Epidermal melanocyte (primary cell): ENCODE measurements at regions not wholly inside any gene's neighbourhood (a gene's known extent, or its start where the extent isn't known, plus 50 kb on each side); places are given as distances from the start of the nearest gene placed in this dataset.

Experiments used
- DNase-seq: peaks from one replicate; pipeline ENCODE4 v3.0.0; 2011; ENCODE audit warnings: low spot score; ENCODE audit not compliant: insufficient read length

DNA sequence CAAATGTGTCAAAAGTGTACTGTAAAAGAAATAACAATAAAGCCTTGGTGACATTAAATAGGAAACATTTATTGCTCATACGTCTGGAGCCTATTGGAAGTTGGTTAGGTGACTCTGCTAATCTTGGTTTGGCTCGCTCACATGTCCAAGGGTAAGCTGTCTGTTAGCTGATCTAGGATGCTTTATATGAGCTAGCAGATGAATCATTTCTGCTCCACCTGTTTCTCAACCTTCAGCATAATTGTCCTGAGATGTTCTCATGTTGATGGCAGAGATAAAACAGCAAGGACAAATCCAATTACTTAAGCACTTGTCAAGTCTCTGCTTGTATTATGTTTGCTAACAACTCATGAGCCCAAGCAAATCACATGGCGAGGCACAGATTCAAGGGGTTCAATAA is 56.0 kb upstream of the CD53 start:
- no peak for DNase-seq

DNA sequence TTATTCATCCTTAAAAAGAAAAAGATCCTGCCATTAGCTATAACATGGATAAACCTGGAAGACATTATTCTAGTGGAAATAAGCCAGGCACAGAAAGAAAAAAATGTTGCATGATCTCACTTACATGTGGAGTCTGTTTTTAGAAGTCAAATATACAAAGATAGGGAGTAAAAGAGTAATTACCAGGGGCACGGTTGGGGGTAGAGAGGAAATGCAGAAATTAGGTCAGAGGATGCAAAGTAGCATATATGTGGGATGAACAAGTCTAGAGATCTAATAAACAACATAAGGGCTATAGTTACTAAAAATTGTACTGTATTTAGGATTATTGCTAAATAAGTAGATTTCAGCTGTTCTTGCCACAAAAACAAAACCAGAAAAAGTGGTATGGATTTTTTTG is 61.4 kb upstream of the CD53 start:
- no peak for DNase-seq

GRCh38 chr1:110800079-110800478 is 72.9 kb upstream of the CD53 start:
- DNase-seq: no peak

DNA sequence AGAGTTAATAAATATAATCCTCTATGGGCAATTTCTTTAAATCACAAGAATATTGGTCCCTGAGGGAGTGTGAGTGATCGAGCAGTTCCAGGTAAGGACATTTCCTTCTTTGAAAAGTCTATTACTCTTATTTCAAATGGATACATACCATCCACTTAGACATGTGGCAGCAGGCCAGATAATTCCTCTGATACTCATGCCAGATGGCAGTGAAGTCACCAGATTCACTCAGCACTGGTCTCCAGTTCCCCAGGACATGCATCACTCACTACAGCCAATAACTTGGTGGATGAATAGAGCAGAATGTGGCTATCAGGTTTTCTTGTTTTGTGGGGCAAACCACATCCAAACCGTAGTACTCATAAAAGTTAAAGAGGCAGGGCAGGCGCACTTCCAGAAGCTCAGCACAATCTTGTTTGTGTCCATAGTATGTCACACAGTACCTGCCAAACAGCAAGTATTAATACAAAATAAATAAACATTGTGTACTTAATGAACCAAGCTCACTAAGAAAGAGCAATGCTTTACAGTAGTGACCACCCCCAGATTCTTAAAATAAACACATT is 74.2 kb upstream of the CD53 start:
- DNase-seq: no peak

DNA sequence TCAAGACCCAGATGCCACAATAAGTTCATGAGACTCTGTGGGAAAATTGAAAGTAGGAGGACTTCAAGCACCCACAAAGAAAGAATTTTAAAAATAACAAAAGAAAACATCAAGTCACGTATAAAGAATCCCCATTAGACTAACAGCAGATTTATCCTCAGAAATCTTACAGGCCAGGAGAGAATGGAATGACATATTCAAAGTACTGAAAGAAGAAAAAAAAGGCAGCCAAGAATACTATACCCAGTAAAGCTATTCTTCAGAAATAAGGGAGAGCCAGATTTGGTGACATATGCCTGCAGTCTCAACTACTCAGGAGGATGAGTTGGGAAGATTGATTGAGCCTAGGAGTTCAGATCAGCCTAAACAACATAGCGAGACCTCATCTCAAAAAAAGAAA is 84.3 kb upstream of the CD53 start:
- DNase-seq: no peak

GRCh38 chr1:110787328-110788071 is 85.4 kb upstream of the CD53 start:
- DNase-seq: no peak

- no peak for DNase-seq
These were observed 86.1 kb upstream of the CD53 start for GRCh38 chr1:110786802-110787327.

- DNase-seq: no peak
These were observed 87.3 kb upstream of the CD53 start for GRCh38 chr1:110785612-110786011.

- DNase-seq: no peak
These were observed 87.9 kb upstream of the CD53 start for GRCh38 chr1:110785055-110785454.

DNA sequence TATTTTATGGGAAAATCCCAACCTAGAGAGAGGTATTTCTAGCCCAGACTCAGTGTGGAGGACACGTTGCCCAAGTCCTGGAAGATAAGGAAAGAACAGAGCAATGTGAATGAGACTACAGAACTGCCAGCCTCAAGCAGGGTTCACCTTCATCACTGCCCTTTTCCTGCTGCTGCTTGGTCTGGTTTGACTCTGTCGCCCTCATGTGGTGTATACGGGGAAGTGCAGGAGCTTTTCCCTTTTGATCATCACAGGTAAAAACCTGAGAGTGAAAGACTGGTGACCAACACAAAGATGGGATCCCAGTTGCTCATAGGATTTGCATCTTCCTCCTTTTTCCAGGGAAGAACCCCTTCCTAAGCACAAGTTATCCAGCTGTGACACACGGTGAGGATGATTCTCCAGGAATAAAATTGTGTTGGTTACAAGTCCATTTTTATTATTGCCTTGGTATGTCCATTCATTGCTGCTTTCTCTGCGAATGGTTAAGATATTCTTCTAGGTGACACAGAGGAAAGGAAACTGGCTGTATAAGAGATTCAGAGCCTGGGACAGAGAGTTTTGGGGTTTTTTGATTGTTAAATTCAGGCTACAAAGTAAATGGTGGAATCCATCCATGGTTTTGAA is 89.5 kb upstream of the CD53 start:
- peak; percentile 50 for DNase-seq

DNA sequence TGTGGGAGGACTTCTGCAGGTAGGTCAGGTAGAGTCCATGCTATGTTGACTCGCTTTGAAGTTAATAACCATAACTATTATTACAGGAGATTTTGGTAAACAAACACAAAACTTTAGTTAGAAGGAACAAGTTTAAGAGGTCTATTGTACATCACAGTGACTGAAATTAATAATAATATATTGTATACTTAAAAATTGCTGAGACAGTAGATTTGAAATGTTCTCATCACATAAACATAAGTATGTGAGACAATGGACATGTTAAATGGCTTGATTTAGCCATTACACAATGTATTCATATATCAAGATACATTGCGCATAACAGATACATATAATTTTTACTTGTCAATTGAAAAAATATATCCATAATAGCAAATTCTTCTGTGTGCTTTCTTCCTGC is 91.4 kb upstream of the CD53 start:
- DNase-seq: no peak

GRCh38 chr1:110780600-110781484 is 92.1 kb upstream of the CD53 start:
- DNase-seq: no peak

DNA sequence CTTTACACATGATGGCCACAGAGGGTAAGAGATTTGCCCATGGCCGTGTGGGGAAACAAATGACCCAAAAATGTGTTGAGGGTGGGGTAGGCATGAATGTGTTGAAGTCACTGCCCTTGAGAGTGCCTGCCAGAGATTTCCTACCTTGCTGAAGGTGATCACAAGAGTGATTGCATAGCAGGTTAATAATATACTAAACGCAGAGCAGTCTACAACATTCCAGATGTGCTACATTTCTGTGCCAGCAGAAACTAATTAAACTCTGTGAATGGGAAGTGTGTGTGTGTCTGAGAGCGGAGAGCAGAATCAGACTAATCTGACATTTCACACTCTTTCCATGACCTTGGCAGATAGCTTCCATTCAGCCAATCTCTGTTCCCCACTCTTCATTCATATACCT is 93.3 kb upstream of the CD53 start:
- no peak for DNase-seq

- no peak for DNase-seq
These were observed 94.1 kb upstream of the CD53 start for GRCh38 chr1:110778821-110779220.

DNA sequence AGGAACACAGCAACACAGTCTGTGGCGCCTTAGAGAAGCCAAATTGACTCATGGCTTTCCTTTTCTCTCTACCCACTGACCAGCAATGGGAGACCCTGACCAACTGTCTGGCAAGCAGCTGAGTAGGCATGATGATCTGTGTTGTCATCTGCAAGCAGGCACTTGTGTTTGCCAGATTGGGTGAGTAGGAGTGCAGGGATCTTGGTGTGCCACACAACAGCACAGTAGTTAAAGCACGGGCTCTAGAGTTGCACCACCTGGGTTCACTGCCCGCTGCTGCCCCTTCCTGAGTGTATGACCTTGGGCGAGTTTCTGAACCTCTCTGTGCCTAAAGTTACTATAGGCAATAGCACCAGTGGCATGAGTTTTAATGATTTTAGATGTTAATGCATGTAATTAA is 95.7 kb upstream of the CD53 start:
- DNase-seq: no peak

GRCh38 chr1:110774398-110774797 is 98.5 kb upstream of the CD53 start:
- DNase-seq: no peak

DNA sequence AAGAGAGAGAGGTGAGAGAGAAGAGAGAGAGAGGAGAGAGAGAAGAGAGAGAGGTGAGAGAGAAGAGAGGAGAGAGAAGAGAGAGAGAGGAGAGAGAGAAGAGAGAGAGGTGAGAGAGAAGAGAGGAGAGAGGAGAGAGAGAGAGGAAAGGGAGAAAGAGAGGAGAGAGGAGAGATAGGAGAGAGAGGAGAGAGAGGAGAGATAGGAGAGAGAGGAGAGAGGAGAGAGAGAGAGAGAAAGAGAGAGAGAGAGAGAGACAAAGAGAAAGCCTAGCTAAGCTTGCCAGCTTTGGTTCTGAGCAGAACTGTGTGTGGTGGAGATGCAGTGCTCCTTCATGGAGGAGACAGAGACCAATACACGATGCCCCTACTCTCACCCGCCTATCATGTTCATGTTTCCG is 99.1 kb upstream of the KCNA3 start:
- DNase-seq: no peak

DNA sequence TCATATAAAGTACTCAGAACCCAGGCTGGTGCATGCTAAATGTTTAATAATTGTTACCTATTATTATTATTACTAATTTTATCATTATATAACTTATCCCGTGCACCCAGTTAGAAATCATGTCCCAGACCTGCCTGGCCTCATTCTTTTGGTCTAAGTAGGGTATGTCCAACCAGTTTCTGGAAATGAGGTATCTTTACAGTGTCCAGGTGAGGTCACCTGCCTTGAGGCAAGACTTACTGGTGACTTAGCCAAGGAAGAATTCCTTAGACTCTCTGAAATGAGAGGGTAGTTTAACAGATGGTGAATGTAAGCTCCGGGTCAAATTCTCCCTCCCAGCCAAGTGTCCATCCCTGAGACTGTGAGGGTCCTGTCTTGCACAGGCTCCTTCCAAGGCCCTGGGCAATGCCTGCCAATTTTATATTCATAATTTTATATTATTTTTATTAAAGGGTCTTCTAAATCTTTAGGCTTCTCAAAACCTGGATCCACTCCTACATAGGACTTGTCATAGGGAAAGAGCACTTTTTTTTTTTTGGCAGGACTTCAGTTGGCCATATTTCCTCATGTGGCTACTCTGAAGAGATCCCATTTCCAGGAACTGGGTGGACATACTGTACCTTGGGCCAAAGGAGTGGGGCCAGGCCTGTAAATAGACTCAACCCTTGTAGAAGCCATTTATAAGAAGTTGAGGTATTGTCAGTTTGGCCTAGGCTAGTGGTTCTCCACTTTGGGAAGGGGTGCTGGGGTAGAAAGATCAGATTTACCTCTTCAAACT is 96.7 kb upstream of the KCNA3 start:
- no peak for DNase-seq

DNA sequence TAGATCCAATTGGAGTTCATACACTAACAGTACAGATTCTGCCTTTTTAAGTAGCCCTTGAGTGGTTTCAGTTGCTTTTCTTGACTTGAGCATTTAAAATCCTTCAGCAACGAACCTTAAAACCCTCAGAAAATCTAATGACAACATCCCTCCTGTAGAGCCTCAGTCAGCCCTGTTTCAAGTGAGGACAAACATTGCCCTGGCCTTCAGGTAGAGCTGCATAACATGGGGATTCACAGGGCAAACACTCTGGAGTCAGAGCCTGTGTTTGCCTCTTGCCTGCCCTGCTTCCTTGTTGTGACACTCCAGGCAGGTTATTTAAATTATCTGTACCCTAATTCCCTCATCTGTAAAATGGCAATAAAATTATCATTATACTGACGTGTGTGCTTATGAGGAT is 96.1 kb upstream of the KCNA3 start:
- no peak for DNase-seq

DNA sequence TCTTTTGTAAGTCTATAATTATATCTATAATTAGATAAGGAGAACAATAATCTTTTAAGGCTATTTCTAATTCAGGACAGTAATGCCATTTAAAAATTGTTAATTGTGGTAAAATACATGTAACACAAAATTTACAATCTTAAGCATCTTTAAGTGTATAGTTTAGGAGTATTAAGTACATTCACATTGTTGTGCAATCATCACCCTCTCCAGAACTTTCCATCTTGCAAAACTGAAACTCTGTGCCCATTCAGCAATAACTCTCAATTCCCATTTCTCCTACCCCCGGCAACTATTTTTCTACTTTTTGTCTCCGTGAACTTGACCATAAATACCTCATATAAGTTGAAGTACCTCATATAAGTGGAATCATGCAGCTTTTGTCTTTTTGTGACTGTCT is 93.9 kb upstream of the KCNA3 start:
- no peak for DNase-seq

- DNase-seq: no peak
These were observed 91.6 kb upstream of the KCNA3 start for GRCh38 chr1:110766336-110766647.
